Body of pancreas (tissue), 4 donors: ENCODE measurements at regions not wholly inside any gene's neighbourhood (a gene's known extent, or its start where the extent isn't known, plus 50 kb on each side); places are given as distances from the start of the nearest gene placed in this dataset.
A peak's percentile ranks its signal among the peaks of the same experiment; 100 is the strongest.

Experiments
- ATAC-seq: fragments of 150-250 bp; one replicate; pipeline ENCODE4 v1.9.1; 2016
- DNase-seq, 4 donors: peaks; one replicate each; pipeline ENCODE4 v3.0.0-alpha.2; 2019
- H3K27ac ChIP-seq, 4 donors: fragments of 200-600 bp; sonication (generic); 1 replicate in 3 of 4; 2 replicates in 1 of 4; pipeline versions ENCODE4 v1.5.1 to v1.6.1; 2016 to 2019; ENCODE audit warnings: mild to moderate bottlenecking in 1 of 4, mixed read lengths in 1 of 4, moderate library complexity in 1 of 4
- H3K27me3 ChIP-seq, 2 donors: fragments of 200-600 bp; sonication (generic); one replicate each; pipeline ENCODE4 v1.6.0; 2016; ENCODE audit warnings: mild to moderate bottlenecking in 1 of 2
- H3K36me3 ChIP-seq, 2 donors: fragments of 200-600 bp; sonication (generic); replicated peaks in 1 of 2; 2 replicates each; pipeline ENCODE4 v1.5.1; 2016; ENCODE audit warnings: low read depth in 2 of 2; ENCODE audit not compliant: insufficient read depth in 1 of 2
- H3K4me1 ChIP-seq: fragments of 200-600 bp; sonication (generic); one replicate; pipeline ENCODE4 v1.6.0; 2016
- H3K4me3 ChIP-seq, 2 donors: fragments of 200-600 bp; sonication (generic); 1 replicate in 1 of 2; 2 replicates in 1 of 2; pipeline ENCODE4 v1.5.1; 2016 to 2019
- H3K9me3 ChIP-seq, 3 donors: fragments of 200-600 bp; sonication (generic); 1 replicate in 2 of 3; 2 replicates in 1 of 3; pipeline ENCODE4 v1.5.1; 2016
- CTCF ChIP-seq, 7 experiments: fragments of 450-650 bp in 4 of 7; fragments of 200-600 bp in 3 of 7; sonication (generic) in 3 of 7; IDR thresholded peaks; one replicate each; pipeline ENCODE4 v1.5.1; 2016 to 2019; ENCODE audit warnings: antibody characterized with exemption in 7 of 7
- POLR2A ChIP-seq, 3 donors: fragments of 450-650 bp; IDR thresholded peaks; one replicate each; pipeline ENCODE4 v1.6.1; 2016; ENCODE audit warnings: antibody characterized with exemption in 3 of 3, mild to moderate bottlenecking in 2 of 3
- WGBS, 2 donors: methylation state at CpG; one replicate each; pipeline ENCODE4 v1.1.5; 2017; 5-methylcytosine and 5-hydroxymethylcytosine counted together
- intact Hi-C: fragments of 100-400 bp; cut with DNase I; formaldehyde crosslinking; loops from one replicate; pipeline ENCODE4 v1.15.1; 2023

- Histone ChIP-seq H3K9me3 (no peaks in the 10 kb centered on the region), H3K4me3 (no peak overlapping the region), H3K27me3 (peaks cover 0 to 9% of the 10 kb centered on the region in 2 donors), H3K27ac (no peak overlapping the region), H3K36me3 (no peaks in the 10 kb centered on the region), H3K4me1 (peaks cover 7% of the 10 kb centered on the region)
- peak; percentile 50 for ATAC-seq
- 5 to 10% methylated on average over 44 to 48 of the region's 48 CpGs for WGBS, 2 donors
- DNase-seq: peak; percentile 24 to 64 (median 31)
- TF ChIP-seq CTCF (IDR thresholded peaks at IDR 0.05) (no peak), POLR2A (IDR thresholded peaks at IDR 0.05) (no peak)
- intact Hi-C loops: no loop called here
Measured at GRCh38 chr14:26204728-26205479, 392.9 kb downstream of the NOVA1 start.

GRCh38 chr14:26204366-26204727, 393.5 kb downstream of the NOVA1 start:
- ATAC-seq: no peak
- intact Hi-C loops: no loop called here
- TF ChIP-seq POLR2A (IDR thresholded peaks at IDR 0.05) (no peak), CTCF (IDR thresholded peaks at IDR 0.05) (no peak)

GRCh38 chr14:26200687-26201086, 397.1 kb downstream of the NOVA1 start:
- intact Hi-C loops: no loop called here
- H3K9me3 ChIP-seq: no peaks in the 10 kb centered on the region
- no peaks in the 10 kb centered on the region for H3K36me3 ChIP-seq
- ATAC-seq: no peak
- 74 to 85% methylated on average over 3 of the region's 3 CpGs for WGBS, 2 donors
- no peak for DNase-seq
- H3K4me3 ChIP-seq: no peak overlapping the region
- TF ChIP-seq POLR2A (IDR thresholded peaks at IDR 0.05) (no peak), CTCF (IDR thresholded peaks at IDR 0.05) (no peak)
- H3K27me3 ChIP-seq: peaks cover 0 to 9% of the 10 kb centered on the region in 2 donors
- peaks cover 7% of the 10 kb centered on the region for H3K4me1 ChIP-seq
- no peak overlapping the region for H3K27ac ChIP-seq

More at GRCh38 chr14:26204366-26204727, 393.5 kb downstream of the NOVA1 start:
- H3K4me1 ChIP-seq: peaks cover 7% of the 10 kb centered on the region
- peaks cover 0 to 9% of the 10 kb centered on the region in 2 donors for H3K27me3 ChIP-seq
- DNase-seq: no peak
- WGBS, 2 donors: 65 to 70% methylated on average over 5 of the region's 5 CpGs
- H3K9me3 ChIP-seq: no peaks in the 10 kb centered on the region
- no peaks in the 10 kb centered on the region for H3K36me3 ChIP-seq
- H3K27ac ChIP-seq: no peak overlapping the region
- H3K4me3 ChIP-seq: no peak overlapping the region

- no peak for ATAC-seq
- TF ChIP-seq POLR2A (IDR thresholded peaks at IDR 0.05) (no peak), CTCF (IDR thresholded peaks at IDR 0.05) (no peak)
- Histone ChIP-seq H3K9me3 (no peaks in the 10 kb centered on the region), H3K36me3 (no peaks in the 10 kb centered on the region), H3K27me3 (peaks cover 0 to 4% of the 10 kb centered on the region in 2 donors), H3K27ac (no peak overlapping the region), H3K4me3 (no peak overlapping the region), H3K4me1 (peaks cover under 1% of the 10 kb centered on the region)
- DNase-seq: no peak
- WGBS, 2 donors: 54 to 55% methylated on average over 6 of the region's 6 CpGs
- intact Hi-C loops: no loop called here
Measured at GRCh38 chr14:26199590-26200370, 398.1 kb downstream of the NOVA1 start.
